Mesendoderm (in vitro differentiated cells): ENCODE measurements at regions not wholly inside any gene's neighbourhood (a gene's known extent, or its start where the extent isn't known, plus 50 kb on each side); places are given as distances from the start of the nearest gene placed in this dataset.
A peak's percentile ranks its signal among the peaks of the same experiment; 100 is the strongest.

Experiments
- DNase-seq: peaks from one replicate; pipeline ENCODE4 v3.0.0; 2013
- H2AK5ac ChIP-seq: 2 replicates; pipeline ENCODE4 v1.6.1; 2013; ENCODE audit warnings: low read length, inconsistent platforms
- H2BK120ac ChIP-seq: 2 replicates; pipeline ENCODE4 v1.6.1; 2013; ENCODE audit warnings: low read depth, mild to moderate bottlenecking, low read length, moderate library complexity, mixed read lengths
- H2BK15ac ChIP-seq: replicated peaks from 2 replicates; pipeline ENCODE4 v1.6.1; 2013; ENCODE audit warnings: low read depth, mild to moderate bottlenecking, moderate library complexity
- H2BK5ac ChIP-seq: 2 replicates; pipeline ENCODE4 v1.6.1; 2013; ENCODE audit warnings: low read length, inconsistent platforms
- H3K18ac ChIP-seq: 2 replicates; pipeline ENCODE4 v1.6.1; 2013; ENCODE audit warnings: mild to moderate bottlenecking, low read length, mixed read lengths
- H3K23ac ChIP-seq: one replicate; pipeline ENCODE4 v1.6.1; 2013; ENCODE audit warnings: low read length
- H3K27ac ChIP-seq: 2 replicates; pipeline ENCODE4 v1.5.1; 2013; ENCODE audit warnings: low read depth, mild to moderate bottlenecking, inconsistent platforms, low read length, moderate library complexity
- H3K27me3 ChIP-seq: 2 replicates; pipeline ENCODE4 v1.6.1; 2013; ENCODE audit warnings: low read length, control low read depth, mild to moderate bottlenecking, inconsistent platforms; ENCODE audit not compliant: insufficient read depth, poor library complexity
- H3K36me3 ChIP-seq: 2 replicates; pipeline ENCODE4 v1.6.1; 2013; ENCODE audit warnings: low read length, inconsistent platforms; ENCODE audit not compliant: control insufficient read depth, insufficient read depth
- H3K4ac ChIP-seq: one replicate; pipeline ENCODE4 v1.6.1; 2013; ENCODE audit warnings: low read depth, mild to moderate bottlenecking, low read length, moderate library complexity
- H3K4me1 ChIP-seq: 2 replicates; pipeline ENCODE4 v1.6.1; 2013; ENCODE audit warnings: low read depth, low read length, inconsistent platforms; ENCODE audit not compliant: control insufficient read depth
- H3K4me2 ChIP-seq: 2 replicates; pipeline ENCODE4 v1.6.1; 2013; ENCODE audit warnings: low read length
- H3K4me3 ChIP-seq: 2 replicates; pipeline ENCODE4 v1.5.1; 2013; ENCODE audit warnings: mild to moderate bottlenecking, low read length
- H3K56ac ChIP-seq: one replicate; pipeline ENCODE4 v1.6.1; 2013; ENCODE audit warnings: low read length
- H3K79me1 ChIP-seq: 2 replicates; pipeline ENCODE4 v1.6.1; 2013; ENCODE audit warnings: low read length, inconsistent platforms
- H3K79me2 ChIP-seq: 2 replicates; pipeline ENCODE4 v1.6.1; 2013; ENCODE audit warnings: mild to moderate bottlenecking, low read length; ENCODE audit not compliant: control insufficient read depth, insufficient read depth
- H3K9ac ChIP-seq: 2 replicates; pipeline ENCODE4 v1.6.1; 2013; ENCODE audit warnings: low read length, inconsistent platforms
- H4K5ac ChIP-seq: one replicate; pipeline ENCODE4 v1.6.1; 2013; ENCODE audit warnings: low read length
- H4K8ac ChIP-seq: one replicate; pipeline ENCODE4 v1.6.1; 2013; ENCODE audit warnings: low read depth, mild to moderate bottlenecking, control low read depth, low read length, moderate library complexity
- WGBS: extraction: QIAGEN DNeasy Blood & Tissue Kit; methylation state at CpG from one replicate; pipeline ENCODE4 v1.1.7; 2013; ENCODE audit warnings: low lambda C conversion rate, missing lambda C conversion rate; ENCODE audit not compliant: insufficient coverage; ENCODE audit errors: extremely low coverage; 5-methylcytosine and 5-hydroxymethylcytosine counted together

DNA sequence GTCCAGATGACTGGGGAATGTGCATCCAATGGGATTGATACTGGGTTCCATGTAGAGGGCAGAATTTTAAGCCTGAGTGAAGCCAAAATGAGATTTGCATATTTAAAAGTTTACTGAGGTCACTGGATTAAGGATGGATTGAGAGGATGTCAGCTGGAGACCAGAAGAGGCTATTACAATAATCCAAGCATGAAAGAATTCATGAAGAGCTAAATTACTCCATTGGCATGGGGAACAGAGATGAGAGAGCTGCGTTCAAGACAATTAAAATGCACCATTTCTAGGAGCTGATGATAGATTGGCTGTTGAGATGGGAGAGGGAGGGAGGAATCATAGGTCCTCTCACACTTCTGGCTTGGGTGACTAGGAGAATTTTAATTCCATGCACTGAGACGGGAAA is 158.5 kb downstream of the JCAD start:
- H3K18ac ChIP-seq = no peak overlapping the region
- no peak overlapping the region for H3K4me2 ChIP-seq
- no peaks in the 10 kb centered on the region for H3K27me3 ChIP-seq
- no peak overlapping the region for H4K5ac ChIP-seq
- H3K79me1 ChIP-seq = no peaks in the 10 kb centered on the region
- H2BK5ac ChIP-seq = no peak overlapping the region
- WGBS = no CpG with 5 or more reads among the region's 2 CpGs
- H3K56ac ChIP-seq = no peak overlapping the region
- no peak overlapping the region for H2BK15ac ChIP-seq
- no peaks in the 10 kb centered on the region for H3K36me3 ChIP-seq
- H4K8ac ChIP-seq = no peak overlapping the region
- H3K79me2 ChIP-seq = no peaks in the 10 kb centered on the region
- no peak overlapping the region for H3K4me3 ChIP-seq
- H3K23ac ChIP-seq = no peak overlapping the region
- no peaks in the 10 kb centered on the region for H3K4me1 ChIP-seq
- no peak overlapping the region for H3K9ac ChIP-seq
- DNase-seq = no peak
- no peak overlapping the region for H3K4ac ChIP-seq
- no peak overlapping the region for H2BK120ac ChIP-seq
- H2AK5ac ChIP-seq = no peak overlapping the region
- no peak overlapping the region for H3K27ac ChIP-seq

GRCh38 chr10:29897999-29898716 is 161.2 kb downstream of the JCAD start:
- Histone ChIP-seq H4K5ac (no peak overlapping the region), H2AK5ac (no peak overlapping the region), H3K9ac (no peak overlapping the region), H3K4me1 (no peaks in the 10 kb centered on the region), H2BK5ac (no peak overlapping the region), H3K36me3 (no peaks in the 10 kb centered on the region), H2BK120ac (no peak overlapping the region), H3K27me3 (no peaks in the 10 kb centered on the region), H3K23ac (no peak overlapping the region), H3K79me1 (no peaks in the 10 kb centered on the region), H3K4me3 (no peak overlapping the region), H3K79me2 (no peaks in the 10 kb centered on the region), H3K56ac (no peak overlapping the region), H3K27ac (no peak overlapping the region), H3K18ac (no peak overlapping the region), H3K4ac (no peak overlapping the region), H3K4me2 (no peak overlapping the region), H2BK15ac (no peak overlapping the region), H4K8ac (no peak overlapping the region)
- DNase-seq = no peak
- no CpG with 5 or more reads among the region's 6 CpGs for WGBS

- WGBS = no CpG with 5 or more reads among the region's 3 CpGs
Observed at GRCh38 chr10:29897430-29897829, 162.0 kb downstream of the JCAD start.

GRCh38 chr10:29896053-29896452 is 163.3 kb downstream of the JCAD start:
- Histone ChIP-seq H3K4ac (no peak overlapping the region), H3K79me2 (no peaks in the 10 kb centered on the region), H2AK5ac (no peak overlapping the region), H3K4me3 (no peak overlapping the region), H3K4me2 (no peak overlapping the region), H3K27me3 (no peaks in the 10 kb centered on the region), H4K5ac (no peak overlapping the region), H3K18ac (no peak overlapping the region), H3K23ac (no peak overlapping the region), H2BK5ac (no peak overlapping the region), H3K56ac (no peak overlapping the region), H2BK120ac (no peak overlapping the region), H4K8ac (no peak overlapping the region), H3K27ac (no peak overlapping the region), H3K79me1 (no peaks in the 10 kb centered on the region), H3K36me3 (no peaks in the 10 kb centered on the region), H3K9ac (no peak overlapping the region), H2BK15ac (no peak overlapping the region), H3K4me1 (no peaks in the 10 kb centered on the region)
- WGBS = no CpG with 5 or more reads among the region's 2 CpGs
- no peak for DNase-seq

More at GRCh38 chr10:29897430-29897829, 162.0 kb downstream of the JCAD start:
- no peaks in the 10 kb centered on the region for H3K4me1 ChIP-seq
- no peak overlapping the region for H3K4me2 ChIP-seq
- H3K79me1 ChIP-seq = no peaks in the 10 kb centered on the region
- H3K27ac ChIP-seq = no peak overlapping the region
- H2BK5ac ChIP-seq = no peak overlapping the region
- no peak overlapping the region for H3K23ac ChIP-seq
- no peak overlapping the region for H3K56ac ChIP-seq
- no peak overlapping the region for H2BK120ac ChIP-seq
- H2BK15ac ChIP-seq = no peak overlapping the region
- no peak overlapping the region for H4K8ac ChIP-seq
- no peak overlapping the region for H4K5ac ChIP-seq
- H3K18ac ChIP-seq = no peak overlapping the region
- no peaks in the 10 kb centered on the region for H3K79me2 ChIP-seq
- H3K9ac ChIP-seq = no peak overlapping the region
- no peak overlapping the region for H3K4ac ChIP-seq
- no peak overlapping the region for H3K4me3 ChIP-seq
- no peak for DNase-seq
- H2AK5ac ChIP-seq = no peak overlapping the region
- no peaks in the 10 kb centered on the region for H3K36me3 ChIP-seq
- H3K27me3 ChIP-seq = no peaks in the 10 kb centered on the region

DNA sequence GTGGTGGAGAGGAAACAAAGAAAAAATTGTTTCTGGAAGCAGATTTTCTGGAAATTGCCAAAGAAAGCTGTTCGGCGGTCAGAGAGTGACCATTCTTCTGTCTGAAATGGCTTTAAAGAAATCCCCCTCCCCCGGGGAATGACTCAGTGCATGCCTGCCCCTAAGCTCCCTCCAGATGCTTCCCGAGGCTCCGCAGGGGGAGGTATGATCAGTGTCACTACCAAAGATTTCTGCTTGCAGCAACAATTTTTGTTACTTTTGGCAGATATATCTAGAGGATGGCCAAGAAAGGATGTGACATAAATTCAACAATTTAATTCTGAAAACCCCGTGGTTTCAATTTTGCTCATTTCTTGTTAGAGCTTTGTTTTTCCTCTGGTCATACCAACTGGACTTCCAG is 163.9 kb downstream of the JCAD start:
- Histone ChIP-seq H3K27ac (no peak overlapping the region), H3K4me1 (no peaks in the 10 kb centered on the region), H2BK15ac (peak overlapping the region; percentile 98), H3K4me2 (no peak overlapping the region), H3K79me1 (no peaks in the 10 kb centered on the region), H3K9ac (no peak overlapping the region), H4K8ac (no peak overlapping the region), H3K4me3 (no peak overlapping the region), H3K27me3 (no peaks in the 10 kb centered on the region), H2BK120ac (no peak overlapping the region), H3K36me3 (no peaks in the 10 kb centered on the region), H3K18ac (peak overlapping the region; percentile 92), H2AK5ac (no peak overlapping the region), H3K56ac (no peak overlapping the region), H3K23ac (no peak overlapping the region), H4K5ac (no peak overlapping the region), H3K4ac (no peak overlapping the region), H3K79me2 (no peaks in the 10 kb centered on the region), H2BK5ac (no peak overlapping the region)
- peak; percentile 79 for DNase-seq
- no CpG with 5 or more reads among the region's 6 CpGs for WGBS

DNA sequence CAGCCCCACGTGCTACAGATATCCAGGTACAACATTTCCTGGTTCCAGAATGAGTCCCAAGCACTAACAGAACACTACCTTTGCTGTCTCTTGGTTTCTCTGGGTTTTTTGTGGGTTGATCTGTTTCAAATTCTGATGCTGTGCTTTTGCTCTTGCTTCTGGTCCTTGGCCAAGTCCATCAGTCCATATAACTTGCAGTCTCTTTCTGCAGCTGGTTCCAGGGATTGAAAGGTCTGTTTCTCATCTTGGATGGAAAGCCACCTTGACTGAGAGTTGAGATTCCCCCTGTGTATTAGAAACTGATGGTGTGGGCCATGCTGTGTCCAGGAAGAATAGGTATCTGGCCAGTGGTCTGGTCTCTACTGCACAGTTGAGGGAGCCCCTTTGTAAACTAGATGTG is 171.1 kb downstream of the JCAD start:
- Histone ChIP-seq H3K4me1 (no peaks in the 10 kb centered on the region), H3K18ac (no peak overlapping the region), H4K5ac (no peak overlapping the region), H3K4me3 (no peak overlapping the region), H4K8ac (no peak overlapping the region), H3K4ac (no peak overlapping the region), H3K79me2 (no peaks in the 10 kb centered on the region), H2BK5ac (no peak overlapping the region), H3K27ac (no peak overlapping the region), H3K79me1 (no peaks in the 10 kb centered on the region), H3K23ac (no peak overlapping the region), H3K36me3 (no peaks in the 10 kb centered on the region), H3K27me3 (no peaks in the 10 kb centered on the region), H2BK120ac (no peak overlapping the region), H3K56ac (no peak overlapping the region), H2BK15ac (no peak overlapping the region), H3K9ac (no peak overlapping the region), H3K4me2 (no peak overlapping the region), H2AK5ac (no peak overlapping the region)
- DNase-seq = no peak
- no CpG with 5 or more reads among the region's 1 CpG for WGBS
